ENCODE measurements at regions not wholly inside any gene's neighbourhood (a gene's known extent, or its start where the extent isn't known, plus 50 kb on each side); places are given as distances from the start of the nearest gene placed in this dataset.
"Not testable (repeated sequence)": the region's sequence is repeated elsewhere in the genome, so short reads cannot be mapped to it uniquely, and the experiment has no call there.

DNA sequence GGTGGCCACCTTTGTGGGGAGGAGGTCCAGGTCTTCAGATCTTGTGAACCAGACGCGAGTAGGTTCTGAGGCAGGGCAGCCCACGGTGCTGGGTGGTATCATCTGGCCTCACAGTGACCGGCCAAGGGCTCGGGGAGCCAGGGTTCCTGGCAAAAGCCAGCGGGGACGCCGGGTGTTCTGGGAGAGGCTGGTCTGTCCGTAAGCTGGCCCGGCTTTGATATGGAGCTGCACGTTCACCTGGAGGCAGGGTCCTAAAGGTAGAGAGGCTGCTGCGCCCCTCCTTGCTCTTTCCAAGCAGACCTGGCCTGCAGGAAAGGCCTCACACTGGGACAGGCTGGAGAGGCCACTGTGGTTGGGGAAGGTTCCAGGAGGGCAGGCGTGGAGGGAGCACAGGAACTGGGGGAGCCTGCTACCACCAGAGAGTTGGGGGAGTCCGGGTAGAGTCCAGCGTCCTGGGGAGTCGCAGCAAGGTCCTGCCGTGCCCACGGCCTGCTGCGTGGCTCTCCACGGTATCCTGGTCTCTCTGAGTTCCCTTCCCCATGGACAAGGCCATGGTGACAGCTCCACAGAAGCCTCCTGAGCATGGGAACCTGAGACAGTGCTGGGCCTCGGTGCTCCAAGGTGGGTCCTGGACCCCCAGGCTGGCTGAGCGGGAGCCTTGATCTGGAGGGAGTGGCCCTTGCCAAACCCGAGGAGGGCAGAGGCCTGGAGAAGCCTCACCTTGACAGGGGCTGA is 452.4 kb upstream of the B3GAT1 start:
- no peak for DNase-seq

- DNase-seq, result no peak
Observed at GRCh38 chr11:134863294-134863693, 451.3 kb upstream of the B3GAT1 start.

DNA sequence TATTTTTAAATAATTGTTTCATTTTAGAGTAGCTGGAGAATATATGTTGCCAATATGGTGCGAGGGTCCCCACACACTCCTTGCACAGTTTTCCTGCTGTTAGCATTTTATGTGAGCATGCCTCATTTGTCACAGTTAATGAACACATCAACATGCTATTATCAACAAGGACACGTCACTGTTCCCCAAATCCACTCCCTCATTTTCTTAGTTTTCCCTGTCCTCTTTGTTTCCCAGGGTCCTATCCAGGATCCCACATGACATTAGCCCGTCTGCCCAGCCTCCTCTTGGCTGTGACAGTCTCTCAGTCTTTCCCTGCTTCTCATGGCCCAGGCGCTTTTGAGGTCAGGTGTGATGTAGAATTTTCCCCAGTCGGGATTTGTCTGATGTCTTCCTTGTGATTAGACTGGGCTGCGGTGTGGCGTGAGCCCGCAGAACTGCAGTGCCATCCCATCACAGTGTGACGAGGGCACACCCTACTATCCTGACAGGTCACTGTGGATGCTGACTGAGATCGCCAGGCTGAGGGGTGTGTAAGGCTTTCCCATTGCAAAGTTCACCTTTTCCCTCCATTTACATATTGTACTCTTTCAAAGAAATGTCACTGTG is 450.6 kb upstream of the B3GAT1 start:
- DNase-seq, result no peak

GRCh38 chr11:134862105-134862502 is 450.1 kb upstream of the B3GAT1 start:
- no peak for DNase-seq

GRCh38 chr11:134861490-134862104 is 449.6 kb upstream of the B3GAT1 start:
- DNase-seq, result no peak

GRCh38 chr11:134858783-134859480 is 446.9 kb upstream of the B3GAT1 start:
- no peak for DNase-seq

DNA sequence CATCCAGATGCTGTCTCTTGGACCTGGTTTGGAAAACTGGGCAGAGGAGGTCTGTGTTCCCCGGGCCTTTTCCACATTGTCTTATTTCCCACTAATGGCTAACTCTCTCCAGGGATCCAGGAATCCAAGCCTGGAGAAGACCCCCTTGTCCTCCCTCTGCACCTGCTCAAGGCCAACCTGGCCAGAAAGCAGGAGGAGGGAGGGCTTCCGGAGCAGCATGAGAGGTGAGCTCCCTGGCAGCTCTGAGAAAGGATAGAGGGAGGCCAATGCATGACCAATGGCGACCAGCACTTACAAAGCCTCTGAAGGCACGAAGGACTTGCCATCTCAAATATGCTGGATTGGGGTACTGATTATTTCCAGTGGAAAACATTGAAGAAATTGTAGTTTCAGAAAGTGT is 445.0 kb upstream of the B3GAT1 start:
- DNase-seq, result no peak

GRCh38 chr11:134856056-134856971 is 444.3 kb upstream of the B3GAT1 start:
- DNase-seq, result no peak

DNA sequence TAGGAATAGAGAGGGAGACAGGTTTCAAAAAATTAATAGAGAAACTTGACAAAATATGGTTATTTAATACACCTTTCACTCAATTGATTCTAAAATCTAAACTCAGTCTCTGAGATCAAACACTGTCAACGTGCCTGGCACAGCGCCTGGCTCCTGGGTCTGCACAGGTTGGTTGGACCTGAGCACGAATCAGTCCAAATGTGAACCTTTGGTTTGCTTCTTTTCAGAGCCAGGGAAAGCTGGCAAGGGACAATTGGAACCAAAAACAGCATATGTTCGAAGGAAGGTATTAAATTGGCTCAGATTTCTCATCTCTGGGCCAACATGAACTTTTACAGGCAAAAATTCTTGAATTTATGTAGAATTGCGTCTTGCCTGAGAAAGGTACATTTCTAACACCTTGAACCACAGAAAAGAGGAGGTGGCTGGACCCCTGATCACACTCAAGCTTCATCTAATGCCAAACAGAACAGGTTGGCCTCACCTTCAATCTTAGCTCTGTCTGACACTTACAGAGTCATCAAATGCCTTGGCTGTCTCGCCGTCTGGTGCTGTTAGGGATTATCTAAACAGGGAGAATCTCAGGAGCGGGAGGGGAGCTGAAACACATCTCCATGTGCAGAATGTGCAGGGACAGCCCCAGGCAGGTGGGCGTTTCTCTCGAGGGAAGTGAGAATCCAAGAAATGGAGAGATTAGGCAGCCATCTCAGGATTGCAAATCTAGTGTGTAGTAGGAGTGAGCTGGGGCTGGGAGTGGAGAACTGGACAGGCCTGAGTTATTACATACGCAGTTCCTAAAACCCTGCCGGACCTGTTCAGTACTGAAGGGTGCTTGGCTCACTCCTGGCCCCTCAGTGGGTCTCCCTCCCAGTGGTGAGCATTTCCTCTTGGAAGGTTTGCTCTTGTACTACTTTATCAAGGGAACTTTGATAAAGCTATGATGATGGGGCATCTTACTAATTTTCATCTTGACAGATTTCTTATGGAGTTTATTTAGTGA is 442.2 kb upstream of the B3GAT1 start:
- DNase-seq, result no peak

DNA sequence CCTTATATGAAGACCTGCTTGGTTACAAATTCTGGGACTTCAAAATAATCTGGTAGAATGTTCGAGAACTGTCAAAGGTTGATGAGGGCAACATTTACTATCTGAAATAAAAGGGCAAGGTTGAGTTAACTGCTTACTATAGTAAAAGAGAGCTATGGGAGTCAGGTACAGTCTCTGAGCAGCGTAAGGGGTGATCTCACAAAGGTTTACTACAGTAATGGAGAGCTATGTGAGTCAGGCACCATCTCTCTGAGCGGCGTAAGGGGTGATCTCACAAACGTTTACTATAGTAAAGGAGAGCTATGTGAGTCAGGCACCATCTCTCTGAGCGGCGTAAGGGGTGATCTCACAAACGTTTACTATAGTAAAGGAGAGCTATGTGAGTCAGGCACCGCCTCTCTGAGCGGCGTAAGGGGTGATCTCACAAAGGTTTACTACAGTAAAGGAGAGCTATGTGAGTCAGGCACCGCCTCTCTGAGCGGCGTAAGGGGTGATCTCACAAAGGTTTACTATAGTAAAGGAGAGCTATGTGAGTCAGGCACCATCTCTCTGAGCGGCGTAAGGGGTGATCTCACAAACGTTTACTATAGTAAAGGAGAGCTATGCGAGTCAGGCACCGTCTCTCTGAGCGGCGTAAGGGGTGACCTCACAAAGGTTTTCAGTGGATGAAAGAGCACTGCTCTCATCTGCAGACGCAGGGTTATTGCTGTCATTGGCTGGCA is 439.6 kb upstream of the B3GAT1 start:
- DNase-seq, result not testable (repeated sequence)

DNA sequence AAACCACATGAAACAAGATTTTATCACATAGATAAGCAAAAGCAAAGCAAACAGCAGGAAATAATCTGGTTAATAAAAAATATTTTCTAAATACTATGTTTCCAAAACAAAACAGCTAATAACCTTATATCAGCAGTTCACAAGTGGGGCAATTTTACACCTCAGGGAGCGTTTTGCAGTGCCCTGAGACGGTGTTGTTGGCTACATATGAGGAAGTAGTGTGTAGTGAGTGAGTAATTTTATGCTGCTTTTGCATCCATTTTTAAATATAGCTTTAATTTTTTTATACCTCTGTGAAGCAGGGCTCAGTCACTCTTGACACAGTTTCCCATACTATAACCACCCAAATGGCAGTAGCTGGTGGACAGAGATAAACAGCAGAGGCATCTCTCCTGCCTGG is 438.5 kb upstream of the B3GAT1 start:
- no peak for DNase-seq

- DNase-seq, result no peak
Observed at GRCh38 chr11:134849833-134850232, 437.8 kb upstream of the B3GAT1 start.

DNA sequence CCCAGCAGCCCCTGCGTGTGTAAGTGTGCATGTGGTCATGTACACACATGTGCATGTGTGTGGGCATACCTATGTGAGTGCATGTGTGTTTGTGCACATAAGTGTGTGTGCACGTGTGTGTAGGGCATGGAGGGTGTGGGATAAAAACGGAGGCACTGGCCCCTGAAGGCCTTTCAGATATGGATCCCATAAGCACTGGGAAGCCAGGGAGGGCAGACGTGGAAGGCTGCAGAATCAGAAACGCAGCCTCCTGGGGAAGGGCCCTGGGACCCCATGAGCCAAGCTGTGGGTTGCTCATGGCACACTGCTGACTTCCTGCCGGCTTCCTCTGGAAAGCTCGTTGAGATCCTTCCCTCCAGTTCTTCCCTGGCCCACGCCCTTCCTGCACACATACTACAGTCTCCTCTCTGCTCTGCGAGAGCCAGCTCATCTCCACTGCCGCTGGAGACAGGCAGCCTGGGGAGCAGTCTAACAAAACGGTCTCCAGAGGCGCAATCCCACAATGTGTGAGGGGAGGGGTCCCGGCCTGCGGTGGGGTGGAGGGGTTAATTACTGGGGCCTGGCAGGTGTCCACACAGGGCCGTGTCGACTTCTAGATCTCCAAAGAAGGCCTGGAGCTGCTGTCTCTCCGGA is 435.2 kb upstream of the B3GAT1 start:
- DNase-seq, result no peak

DNA sequence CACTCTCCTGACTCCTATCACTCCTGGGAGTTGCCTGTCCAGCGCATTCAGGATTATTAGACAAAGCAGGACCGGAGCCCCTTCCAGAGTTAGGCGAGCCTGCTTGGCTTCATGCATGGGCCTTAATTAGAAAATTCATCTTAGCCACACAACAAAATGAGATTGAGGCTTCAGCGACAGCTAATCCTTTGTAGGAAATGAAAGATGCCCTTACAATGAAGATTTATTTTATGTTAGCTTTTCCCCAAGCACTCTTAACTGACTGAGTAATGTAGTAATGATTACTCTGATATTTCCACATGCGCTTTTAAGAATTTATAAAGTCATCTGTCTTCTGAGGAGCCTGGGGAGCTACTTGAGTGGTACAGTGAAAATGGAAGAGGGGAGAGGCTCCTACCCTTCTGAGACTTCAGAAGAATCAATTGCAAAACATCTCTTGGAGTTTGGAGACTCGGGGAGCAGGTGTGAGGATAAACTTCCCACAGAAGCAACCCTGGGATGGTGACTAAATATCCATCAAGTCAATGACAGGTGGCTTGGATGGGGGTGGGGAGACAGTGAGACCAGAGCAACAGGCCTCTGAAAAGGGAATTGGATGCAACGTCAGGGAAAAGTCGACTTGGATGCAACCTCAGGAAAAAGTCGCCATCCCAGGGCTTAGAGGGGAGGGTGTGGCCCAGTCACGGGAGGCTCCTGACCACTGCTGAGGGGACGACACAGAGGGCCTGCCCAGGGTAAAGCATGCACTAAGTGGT is 434.5 kb upstream of the B3GAT1 start:
- no peak for DNase-seq

DNA sequence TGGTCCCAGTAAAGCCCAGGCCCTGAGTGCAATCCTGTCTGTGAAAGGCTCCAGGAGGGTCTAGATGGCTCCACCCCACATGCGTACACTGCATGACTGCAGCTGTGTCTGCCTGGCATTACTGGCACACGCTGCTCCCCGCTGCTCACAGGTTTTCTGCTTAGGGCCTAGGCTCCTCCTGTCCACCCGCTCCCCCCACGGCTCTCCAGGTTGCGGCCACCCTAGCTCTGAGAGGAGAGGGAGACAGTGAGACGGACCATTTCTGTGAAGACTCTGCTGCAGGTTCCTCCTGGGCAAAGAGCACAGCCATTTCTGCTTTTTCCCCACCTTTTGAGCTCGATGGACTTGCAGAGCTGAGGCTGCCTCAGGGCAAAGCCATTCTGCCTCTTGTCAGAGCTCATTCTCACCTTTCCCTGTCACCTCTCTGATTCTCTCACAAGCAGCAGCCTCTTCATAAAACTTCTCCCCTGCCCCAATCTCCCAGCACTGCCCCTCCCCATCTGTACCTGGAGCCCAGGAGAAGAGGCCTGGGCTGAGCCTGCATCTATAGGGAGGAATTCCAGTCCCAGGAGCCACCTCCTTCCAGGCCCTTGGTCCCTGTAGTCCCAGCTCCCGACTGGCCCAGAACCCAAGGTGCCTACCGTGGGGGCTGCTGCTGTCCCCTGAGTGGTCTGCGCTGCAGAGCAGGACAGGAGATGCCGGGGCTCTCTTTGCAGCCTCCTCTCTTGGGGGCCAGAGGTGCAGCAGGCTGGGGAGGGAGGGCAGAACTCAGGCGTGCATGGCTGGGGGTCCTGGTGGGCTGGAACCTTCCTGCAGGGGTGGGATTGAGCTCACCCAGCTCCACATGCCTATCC is 433.7 kb upstream of the B3GAT1 start:
- no peak for DNase-seq

GRCh38 chr11:134844838-134845237 is 432.8 kb upstream of the B3GAT1 start:
- no peak for DNase-seq

DNA sequence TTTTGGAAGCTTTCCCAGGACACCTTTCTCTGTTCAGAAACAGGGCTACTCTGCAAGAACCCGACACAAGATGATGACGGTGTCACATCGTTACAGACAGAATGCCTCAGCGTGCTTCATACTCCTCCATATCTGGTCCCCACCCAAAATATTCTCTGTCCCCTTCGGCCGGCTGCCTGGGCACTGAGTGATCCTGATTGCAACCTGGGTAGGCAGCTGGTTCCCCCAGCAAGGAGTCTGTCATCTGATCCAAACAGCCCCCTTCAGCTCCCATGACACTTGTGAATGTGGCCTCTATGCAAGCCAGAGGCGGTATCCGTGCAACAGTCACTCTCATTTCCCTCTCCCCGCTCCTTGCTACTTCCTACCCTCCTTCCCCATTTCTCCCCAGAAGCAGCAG is 431.7 kb upstream of the B3GAT1 start:
- DNase-seq, result no peak

DNA sequence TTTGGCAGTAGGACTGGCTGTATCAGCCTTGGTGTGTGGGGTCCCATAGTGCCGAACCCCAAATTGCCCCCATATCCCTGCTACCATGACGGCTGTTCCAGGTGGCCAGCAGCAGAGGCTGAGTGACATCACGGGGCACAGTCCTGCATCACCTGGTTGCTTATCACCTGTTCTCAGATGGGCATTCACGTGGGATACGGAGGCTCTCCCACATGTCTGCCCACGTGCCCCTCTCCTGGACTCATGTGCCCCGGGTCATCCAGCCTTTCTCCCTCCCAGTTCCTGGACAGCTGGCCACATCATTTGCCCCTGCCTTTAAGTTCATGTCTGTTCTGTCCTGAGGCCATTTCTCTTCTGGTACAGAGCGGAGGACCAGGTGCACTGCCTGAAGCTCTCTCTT is 431.0 kb upstream of the B3GAT1 start:
- DNase-seq, result no peak

Data from stimulated activated CD4-positive, alpha-beta T cell treated with anti-CD3 and anti-CD28 coated beads, Interleukin-15, amount 100 ng/mL, for 24 hours (primary cell).